Neural cell (in vitro differentiated cells): ENCODE measurements at regions not wholly inside any gene's neighbourhood (a gene's known extent, or its start where the extent isn't known, plus 50 kb on each side); places are given as distances from the start of the nearest gene placed in this dataset.

Experiments
- CTCF ChIP-seq: fragments of 450-650 bp; IDR thresholded peaks from 2 replicates; pipeline ENCODE4 v1.5.1; 2014; ENCODE audit warnings: antibody characterized with exemption, mild to moderate bottlenecking, moderate library complexity; ENCODE audit not compliant: poor library complexity, severe bottlenecking
- EZH2 ChIP-seq: fragments of 200-600, 300-800 bp; shearing (Covaris generic), sonication (generic); IDR thresholded peaks from 2 replicates; pipeline ENCODE4 v1.6.1; 2014; ENCODE audit warnings: antibody characterized with exemption, low read length, borderline replicate concordance, mild to moderate bottlenecking; ENCODE audit not compliant: insufficient read depth, poor library complexity, severe bottlenecking
- TAF1 ChIP-seq: IDR thresholded peaks from 2 replicates; pipeline ENCODE4 v1.6.1; 2012; ENCODE audit warnings: low read depth

GRCh38 chr5:41661254-41661653 is 150.9 kb upstream of the PLCXD3 start:
- TF ChIP-seq TAF1 (no peak), CTCF (no peak), EZH2 (no peak)
